HepG2 (cell line): ENCODE measurements at regions not wholly inside any gene's neighbourhood (a gene's known extent, or its start where the extent isn't known, plus 50 kb on each side); places are given as distances from the start of the nearest gene placed in this dataset.

Source experiments
- ATAC-seq: fragments of 200-7000 bp; cut with Tn5 transposase; 3 replicates; pipeline ENCODE4 v1.9.1; 2020; ENCODE audit warnings: mild to moderate bottlenecking, moderate library complexity
- BruUV-seq: library from RNA; stranded (reverse); fragments of 400-500 nt; replicated peaks from 2 replicates; lab custom pipeline; 2021; lab: Mats Ljungman, UMichigan
- CTCF ChIA-PET: fragments of 300-600 bp; formaldehyde crosslinking; extraction: SDS; loops from one replicate; lab custom pipeline; 2021; ENCODE audit warnings: low total read pairs, inconsistent platforms, low intra/inter-chr PET ratio; lab: Yijun Ruan, JAX
- POLR2A ChIA-PET: fragments of 350-600 bp; sonication (Branson Sonifier 250); formaldehyde crosslinking; loops from one replicate; lab custom pipeline; 2020; ENCODE audit warnings: antibody characterized with exemption, inconsistent platforms; lab: Yijun Ruan, JAX
- DNase-seq: peaks from one replicate; pipeline ENCODE4 v3.0.0-alpha.2; 2015; ENCODE audit warnings: low spot score
- FAIRE-seq: peaks from 3 replicates; lab custom pipeline; 2011; peaks lifted over from hg19 to GRCh38; lab: Jason Lieb, UNC
- H2AFZ ChIP-seq: one replicate; pipeline ENCODE4 v1.6.1; 2011; ENCODE audit warnings: low read length, inconsistent platforms
- H3K27ac ChIP-seq: fragments of 300-600 bp; 3 replicates; pipeline ENCODE4 v1.8.0; 2011; ENCODE audit warnings: mixed run types, mild to moderate bottlenecking, mixed read lengths, low read length, inconsistent platforms; ENCODE audit not compliant: insufficient read depth; ENCODE audit errors: extremely low read length
- H3K27me3 ChIP-seq, 2 experiments: fragments of 200-600 bp in 1 of 2; 2 replicates in 1 of 2; 3 replicates in 1 of 2; pipeline versions ENCODE4 v1.6.0 to v1.8.0; 2011; ENCODE audit warnings: low read length in 2 of 2, mild to moderate bottlenecking in 2 of 2, moderate library complexity in 2 of 2, inconsistent platforms in 1 of 2; ENCODE audit not compliant: insufficient read depth in 2 of 2, control insufficient read depth in 1 of 2
- H3K36me3 ChIP-seq, 2 experiments: fragments of 200-600 bp in 1 of 2; replicated peaks in 1 of 2; 2 replicates in 1 of 2; 3 replicates in 1 of 2; pipeline versions ENCODE4 v1.5.1 to v1.8.0; 2011; ENCODE audit warnings: low read length in 2 of 2, inconsistent platforms in 1 of 2; ENCODE audit not compliant: insufficient read depth in 2 of 2, control insufficient read depth in 1 of 2
- H3K4me1 ChIP-seq: 2 replicates; pipeline ENCODE4 v1.5.1; 2012; ENCODE audit warnings: low read length, inconsistent platforms; ENCODE audit not compliant: insufficient read depth
- H3K4me2 ChIP-seq: 2 replicates; pipeline ENCODE4 v1.6.0; 2011; ENCODE audit warnings: low read depth, low read length, inconsistent platforms
- H3K4me3 ChIP-seq, 3 experiments: fragments of 200-600 bp in 1 of 3; sonication (generic), shearing (Covaris generic) in 1 of 3; replicated peaks in 1 of 3; 2 replicates each; pipeline ENCODE4 v1.5.1; 2011 to 2016; ENCODE audit warnings: low read length in 3 of 3, inconsistent platforms in 2 of 3, low read depth in 2 of 3, mild to moderate bottlenecking in 2 of 3, control low read depth in 1 of 3, mixed read lengths in 1 of 3; ENCODE audit not compliant: insufficient read depth in 1 of 3
- H3K79me2 ChIP-seq: one replicate; pipeline ENCODE4 v1.6.1; 2011; ENCODE audit warnings: low read length, inconsistent platforms; ENCODE audit not compliant: insufficient read depth
- H3K9ac ChIP-seq: 2 replicates; pipeline ENCODE4 v1.6.0; 2011; ENCODE audit warnings: mild to moderate bottlenecking, low read depth, low read length, inconsistent platforms; ENCODE audit not compliant: insufficient read depth
- H3K9me3 ChIP-seq: 2 replicates; pipeline ENCODE4 v1.5.1; 2012; ENCODE audit warnings: mild to moderate bottlenecking, low read length
- H4K20me1 ChIP-seq: 2 replicates; pipeline ENCODE4 v1.6.0; 2011; ENCODE audit warnings: inconsistent platforms, mild to moderate bottlenecking, low read length, moderate library complexity; ENCODE audit not compliant: insufficient read depth
- ETV5 ChIP-seq: IDR thresholded peaks from 2 replicates; pipeline ENCODE4 v1.6.1; 2018; ENCODE audit warnings: missing biosample characterization, missing genetic modification reagents, inconsistent platforms, borderline replicate concordance
- FOXK2 ChIP-seq: fragments of 450-650 bp; IDR thresholded peaks from 2 replicates; pipeline ENCODE4 v1.6.1; 2016
- JUND ChIP-seq: sonication (generic); formaldehyde crosslinking; IDR thresholded peaks from 2 replicates; pipeline ENCODE4 v1.8.0; 2022; ENCODE audit warnings: mild to moderate bottlenecking, missing genetic modification reagents
- NCOR1 ChIP-seq: fragments of 200-600 bp; sonication (generic); IDR thresholded peaks from 2 replicates; pipeline ENCODE4 v1.7.0; 2017; ENCODE audit warnings: antibody characterized with exemption, low read length, borderline replicate concordance
- TERF1 ChIP-seq: sonication (generic); formaldehyde crosslinking; IDR thresholded peaks from 2 replicates; pipeline ENCODE4 v1.8.0; 2022; ENCODE audit warnings: mild to moderate bottlenecking, missing genetic modification reagents, moderate library complexity
- U2AF1 ChIP-seq: fragments of 200-400 bp; formaldehyde crosslinking; optimal IDR thresholded peaks from 2 replicates; pipeline ENCODE3; 2017; ENCODE audit warnings: mild to moderate bottlenecking, low read depth, low read length
- ZKSCAN8 ChIP-seq: IDR thresholded peaks from 2 replicates; pipeline ENCODE4 v1.6.1; 2016; ENCODE audit warnings: borderline replicate concordance, missing genetic modification reagents, missing compliant biosample characterization
- ZNF33B ChIP-seq: sonication (generic); formaldehyde crosslinking; IDR thresholded peaks from 2 replicates; pipeline ENCODE4 v1.5.1; 2020; ENCODE audit warnings: mild to moderate bottlenecking, missing genetic modification reagents
- ZNF572 ChIP-seq: sonication (generic); formaldehyde crosslinking; IDR thresholded peaks from 2 replicates; pipeline ENCODE4 v1.5.1; 2020; ENCODE audit warnings: mild to moderate bottlenecking, missing genetic modification reagents
- WGBS: methylation state at CpG from one replicate; pipeline ENCODE4 v1.1.6; 2017; ENCODE audit warnings: low lambda C conversion rate; 5-methylcytosine and 5-hydroxymethylcytosine counted together
- in situ Hi-C: cut with HindIII; loops from 2 replicates; pipeline ENCODE4 v1.10.0; 2017; ENCODE audit warnings: low pct_unique_long_range_greater_than_20kb; ENCODE audit not compliant: extremely low pct_ligation_motif_present
- intact Hi-C: fragments of 100-400 bp; cut with micrococcal nuclease; formaldehyde crosslinking; loops from one replicate; pipeline ENCODE4 v1.10.0; 2022; ENCODE audit not compliant: unreplicated experiment
- TF ChIP-seq, protein P1 (sequence below), 2 experiments: fragments of 450-650 bp in 1 of 2; sonication (generic) in 1 of 2; formaldehyde crosslinking in 1 of 2; IDR thresholded peaks; 2 replicates each; pipeline versions ENCODE4 v1.6.1 to v1.8.0; 2016 to 2022; ENCODE audit warnings: antibody characterized with exemption in 1 of 2, mild to moderate bottlenecking in 1 of 2, missing genetic modification reagents in 1 of 2

- Histone ChIP-seq H3K79me2 (no peaks in the 10 kb centered on the region), H3K9me3 (no peaks in the 10 kb centered on the region), H3K4me3 (no peak overlapping the region), H2AFZ (no peak overlapping the region), H3K36me3 (no peaks in the 10 kb centered on the region), H3K9ac (no peak overlapping the region), H3K27ac (no peak overlapping the region), H3K4me2 (no peak overlapping the region), H3K27me3 (no peaks in the 10 kb centered on the region), H4K20me1 (no peaks in the 10 kb centered on the region), H3K4me1 (no peaks in the 10 kb centered on the region)
- intact Hi-C loops = no loop called here
- FAIRE-seq (no peak), DNase-seq (no peak), ATAC-seq (no peak)
- 1% methylated on average over 2 of the region's 2 CpGs for WGBS
- no TSS peak for BruUV-seq
- CTCF ChIA-PET = no interaction called here
- POLR2A ChIA-PET = no interaction called here
- TF ChIP-seq NCOR1 (no peak), ZNF33B (CRISPR knock-in tag) (no peak), U2AF1 (no peak), ZKSCAN8 (CRISPR knock-in tag) (no peak), FOXK2 (no peak), TERF1 (CRISPR knock-in tag) (no peak), ZNF572 (CRISPR knock-in tag) (no peak), JUND (no peak), ETV5 (no peak)
- TF ChIP-seq, protein P1, sequence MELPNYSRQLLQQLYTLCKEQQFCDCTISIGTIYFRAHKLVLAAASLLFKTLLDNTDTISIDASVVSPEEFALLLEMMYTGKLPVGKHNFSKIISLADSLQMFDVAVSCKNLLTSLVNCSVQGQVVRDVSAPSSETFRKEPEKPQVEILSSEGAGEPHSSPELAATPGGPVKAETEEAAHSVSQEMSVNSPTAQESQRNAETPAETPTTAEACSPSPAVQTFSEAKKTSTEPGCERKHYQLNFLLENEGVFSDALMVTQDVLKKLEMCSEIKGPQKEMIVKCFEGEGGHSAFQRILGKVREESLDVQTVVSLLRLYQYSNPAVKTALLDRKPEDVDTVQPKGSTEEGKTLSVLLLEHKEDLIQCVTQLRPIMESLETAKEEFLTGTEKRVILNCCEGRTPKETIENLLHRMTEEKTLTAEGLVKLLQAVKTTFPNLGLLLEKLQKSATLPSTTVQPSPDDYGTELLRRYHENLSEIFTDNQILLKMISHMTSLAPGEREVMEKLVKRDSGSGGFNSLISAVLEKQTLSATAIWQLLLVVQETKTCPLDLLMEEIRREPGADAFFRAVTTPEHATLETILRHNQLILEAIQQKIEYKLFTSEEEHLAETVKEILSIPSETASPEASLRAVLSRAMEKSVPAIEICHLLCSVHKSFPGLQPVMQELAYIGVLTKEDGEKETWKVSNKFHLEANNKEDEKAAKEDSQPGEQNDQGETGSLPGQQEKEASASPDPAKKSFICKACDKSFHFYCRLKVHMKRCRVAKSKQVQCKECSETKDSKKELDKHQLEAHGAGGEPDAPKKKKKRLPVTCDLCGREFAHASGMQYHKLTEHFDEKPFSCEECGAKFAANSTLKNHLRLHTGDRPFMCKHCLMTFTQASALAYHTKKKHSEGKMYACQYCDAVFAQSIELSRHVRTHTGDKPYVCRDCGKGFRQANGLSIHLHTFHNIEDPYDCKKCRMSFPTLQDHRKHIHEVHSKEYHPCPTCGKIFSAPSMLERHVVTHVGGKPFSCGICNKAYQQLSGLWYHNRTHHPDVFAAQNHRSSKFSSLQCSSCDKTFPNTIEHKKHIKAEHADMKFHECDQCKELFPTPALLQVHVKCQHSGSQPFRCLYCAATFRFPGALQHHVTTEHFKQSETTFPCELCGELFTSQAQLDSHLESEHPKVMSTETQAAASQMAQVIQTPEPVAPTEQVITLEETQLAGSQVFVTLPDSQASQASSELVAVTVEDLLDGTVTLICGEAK (IDR thresholded peaks at IDR 0.05) = no peak
- TF ChIP-seq, protein P1 (CRISPR knock-in tag; IDR thresholded peaks at IDR 0.05) = no peak
- in situ Hi-C loops = no loop called here
These were observed 700.5 kb upstream of the CHAC2 start for GRCh38 chr2:53067056-53067455.
